Stimulated activated effector memory CD8-positive, alpha-beta T cell treated with anti-CD3 and anti-CD28 coated beads, Interleukin-12 subunit alpha, Interleukin-12 subunit beta, amount 100 ng/mL, for 72 hours (primary cell): ENCODE measurements at regions not wholly inside any gene's neighbourhood (a gene's known extent, or its start where the extent isn't known, plus 50 kb on each side); places are given as distances from the start of the nearest gene placed in this dataset.
"Not testable (repeated sequence)": the region's sequence is repeated elsewhere in the genome, so short reads cannot be mapped to it uniquely, and the experiment has no call there.

Experiments used
- ATAC-seq: fragments of 150-1000 bp; cut with Tn5 transposase; 2 replicates; pipeline ENCODE4 v1.10.0; 2021
- DNase-seq, 2 donors: peaks; one replicate each; pipeline ENCODE4 v3.0.0; 2021 to 2022; ENCODE audit warnings: low spot score in 2 of 2
- H3K27ac Mint-ChIP-seq: one replicate; pipeline ENCODE4 v1.8.0; 2022; ENCODE audit warnings: mild to moderate bottlenecking, mixed read lengths
- H3K36me3 Mint-ChIP-seq: one replicate; pipeline ENCODE4 v1.8.0; 2022; ENCODE audit warnings: mild to moderate bottlenecking, mixed read lengths
- H3K4me1 Mint-ChIP-seq: one replicate; pipeline ENCODE4 v1.8.0; 2022; ENCODE audit warnings: mixed read lengths
- H3K4me3 Mint-ChIP-seq: one replicate; pipeline ENCODE4 v1.8.0; 2022; ENCODE audit warnings: mild to moderate bottlenecking, mixed read lengths
- H3K9me3 Mint-ChIP-seq: one replicate; pipeline ENCODE4 v1.8.0; 2022; ENCODE audit warnings: mixed read lengths

- peaks cover 6% of the 10 kb centered on the region for H3K9me3 Mint-ChIP-seq
- no peaks in the 10 kb centered on the region for H3K36me3 Mint-ChIP-seq
- ATAC-seq = no peak
- no peak overlapping the region for H3K4me3 Mint-ChIP-seq
- no peaks in the 10 kb centered on the region for H3K4me1 Mint-ChIP-seq
- DNase-seq = no peak
- no peak overlapping the region for H3K27ac Mint-ChIP-seq
Observed at GRCh38 chr9:82894548-82894947, 168.4 kb downstream of the RASEF start.

- Mint-ChIP-seq H3K4me3 (no peak overlapping the region), H3K4me1 (no peaks in the 10 kb centered on the region), H3K9me3 (peaks cover 6% of the 10 kb centered on the region), H3K27ac (no peak overlapping the region), H3K36me3 (no peaks in the 10 kb centered on the region)
- DNase-seq (no peak), ATAC-seq (no peak)
Observed at GRCh38 chr9:82894961-82895821, 167.8 kb downstream of the RASEF start.

- H3K4me3 Mint-ChIP-seq = no peak overlapping the region
- no peaks in the 10 kb centered on the region for H3K4me1 Mint-ChIP-seq
- peaks cover 6% of the 10 kb centered on the region for H3K9me3 Mint-ChIP-seq
- no peak overlapping the region for H3K27ac Mint-ChIP-seq
- no peaks in the 10 kb centered on the region for H3K36me3 Mint-ChIP-seq
- DNase-seq = no peak
- ATAC-seq = no peak
Observed at GRCh38 chr9:82895822-82896110, 167.2 kb downstream of the RASEF start.

GRCh38 chr9:82903503-82903902 is 159.4 kb downstream of the RASEF start:
- DNase-seq (no peak), ATAC-seq (no peak)
- Mint-ChIP-seq H3K4me3 (no peak overlapping the region), H3K36me3 (no peaks in the 10 kb centered on the region), H3K4me1 (no peaks in the 10 kb centered on the region), H3K9me3 (no peaks in the 10 kb centered on the region), H3K27ac (no peak overlapping the region)

- ATAC-seq = no peak
- DNase-seq = no peak
- peaks cover 14% of the 10 kb centered on the region for H3K9me3 Mint-ChIP-seq
- H3K4me1 Mint-ChIP-seq = no peaks in the 10 kb centered on the region
- H3K27ac Mint-ChIP-seq = no peak overlapping the region
- no peaks in the 10 kb centered on the region for H3K36me3 Mint-ChIP-seq
- H3K4me3 Mint-ChIP-seq = no peak overlapping the region
Observed at GRCh38 chr9:82911996-82912395, 150.9 kb downstream of the RASEF start.

- Mint-ChIP-seq H3K4me3 (no peak overlapping the region), H3K27ac (no peak overlapping the region)
Observed at GRCh38 chr9:82912645-82913044, 150.3 kb downstream of the RASEF start.

GRCh38 chr9:82916238-82916637 is 146.7 kb downstream of the RASEF start:
- H3K27ac Mint-ChIP-seq, DNase-seq, H3K4me1 Mint-ChIP-seq, H3K36me3 Mint-ChIP-seq, ATAC-seq, H3K4me3 Mint-ChIP-seq: not testable (repeated sequence)
- peaks cover 18% of the 10 kb centered on the region for H3K9me3 Mint-ChIP-seq

More at GRCh38 chr9:82912645-82913044, 150.3 kb downstream of the RASEF start:
- no peak for ATAC-seq
- no peaks in the 10 kb centered on the region for H3K4me1 Mint-ChIP-seq
- no peak for DNase-seq
- peaks cover 18% of the 10 kb centered on the region for H3K9me3 Mint-ChIP-seq
- no peaks in the 10 kb centered on the region for H3K36me3 Mint-ChIP-seq

- Mint-ChIP-seq H3K27ac (no peak overlapping the region), H3K4me3 (no peak overlapping the region), H3K4me1 (no peaks in the 10 kb centered on the region), H3K9me3 (peaks cover 21% of the 10 kb centered on the region), H3K36me3 (no peaks in the 10 kb centered on the region)
- DNase-seq (no peak), ATAC-seq (no peak)
Observed at GRCh38 chr9:82920154-82920553, 142.8 kb downstream of the RASEF start.

GRCh38 chr9:82922686-82923085 is 140.3 kb downstream of the RASEF start:
- ATAC-seq (no peak), DNase-seq (no peak)
- H3K4me1 Mint-ChIP-seq = no peaks in the 10 kb centered on the region
- no peak overlapping the region for H3K4me3 Mint-ChIP-seq
- H3K36me3 Mint-ChIP-seq = no peaks in the 10 kb centered on the region
- peaks cover 10% of the 10 kb centered on the region for H3K9me3 Mint-ChIP-seq
- no peak overlapping the region for H3K27ac Mint-ChIP-seq

GRCh38 chr9:82923092-82923911 is 139.6 kb downstream of the RASEF start:
- no peak for DNase-seq
- H3K27ac Mint-ChIP-seq = no peak overlapping the region
- ATAC-seq = no peak
- no peaks in the 10 kb centered on the region for H3K36me3 Mint-ChIP-seq
- H3K9me3 Mint-ChIP-seq = peaks cover 12% of the 10 kb centered on the region
- no peak overlapping the region for H3K4me3 Mint-ChIP-seq
- H3K4me1 Mint-ChIP-seq = no peaks in the 10 kb centered on the region

GRCh38 chr9:82923912-82924605 is 138.9 kb downstream of the RASEF start:
- ATAC-seq (no peak), DNase-seq (no peak)
- no peak overlapping the region for H3K27ac Mint-ChIP-seq
- H3K4me1 Mint-ChIP-seq = no peaks in the 10 kb centered on the region
- H3K4me3 Mint-ChIP-seq = no peak overlapping the region
- H3K36me3 Mint-ChIP-seq = no peaks in the 10 kb centered on the region
- H3K9me3 Mint-ChIP-seq = peaks cover 15% of the 10 kb centered on the region
